Activated naive CD8-positive, alpha-beta T cell (primary cell): ENCODE measurements at regions not wholly inside any gene's neighbourhood (a gene's known extent, or its start where the extent isn't known, plus 50 kb on each side); places are given as distances from the start of the nearest gene placed in this dataset.
"Not testable (repeated sequence)": the region's sequence is repeated elsewhere in the genome, so short reads cannot be mapped to it uniquely, and the experiment has no call there.

Experiments used
- H3K27ac Mint-ChIP-seq: one replicate; pipeline ENCODE4 v1.8.0; 2021; ENCODE audit warnings: mixed read lengths
- H3K27me3 Mint-ChIP-seq: one replicate; pipeline ENCODE4 v1.8.0; 2021; ENCODE audit warnings: mixed read lengths
- H3K36me3 Mint-ChIP-seq: one replicate; pipeline ENCODE4 v1.8.0; 2021; ENCODE audit warnings: mixed read lengths
- H3K4me1 Mint-ChIP-seq: one replicate; pipeline ENCODE4 v1.8.0; 2021; ENCODE audit warnings: low read depth, mixed read lengths
- H3K4me3 Mint-ChIP-seq: one replicate; pipeline ENCODE4 v1.8.0; 2021; ENCODE audit warnings: mild to moderate bottlenecking, mixed read lengths
- H3K9me3 Mint-ChIP-seq: one replicate; pipeline ENCODE4 v1.8.0; 2021; ENCODE audit warnings: low read depth, mixed read lengths

DNA sequence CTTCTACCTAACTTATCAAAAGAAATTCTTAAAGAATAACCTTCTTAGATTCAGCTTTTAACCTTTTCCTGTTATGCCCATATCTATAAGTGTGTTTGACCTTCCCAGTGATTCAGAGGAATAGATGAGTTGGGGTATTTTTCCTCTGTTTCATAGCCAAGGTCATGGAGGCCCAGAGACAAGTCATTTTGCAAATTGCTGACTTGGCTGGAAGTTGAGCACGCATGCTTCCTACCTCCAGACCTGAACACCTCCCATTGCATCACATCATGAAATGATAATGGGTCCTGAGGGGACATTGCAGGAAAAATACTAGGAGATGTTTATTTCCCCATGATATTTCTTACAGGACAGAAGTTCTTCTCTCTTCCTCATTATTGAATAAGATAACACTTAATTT lies 158.6 kb upstream of the LMCD1 start:
- H3K36me3 Mint-ChIP-seq = peaks cover 13% of the 10 kb centered on the region
- H3K4me1 Mint-ChIP-seq = peaks cover 5% of the 10 kb centered on the region
- H3K4me3 Mint-ChIP-seq = no peak overlapping the region
- H3K9me3 Mint-ChIP-seq = peaks cover 16% of the 10 kb centered on the region
- H3K27ac Mint-ChIP-seq = no peak overlapping the region
- no peaks in the 10 kb centered on the region for H3K27me3 Mint-ChIP-seq

GRCh38 chr3:8345398-8345797 lies 156.2 kb upstream of the LMCD1 start:
- Mint-ChIP-seq H3K27me3 (no peaks in the 10 kb centered on the region), H3K4me1 (peaks cover 3% of the 10 kb centered on the region), H3K36me3 (peaks cover 13% of the 10 kb centered on the region), H3K27ac (no peak overlapping the region), H3K9me3 (peaks cover 21% of the 10 kb centered on the region), H3K4me3 (no peak overlapping the region)

GRCh38 chr3:8348076-8348475 lies 153.5 kb upstream of the LMCD1 start:
- Mint-ChIP-seq H3K36me3 (peaks cover 13% of the 10 kb centered on the region), H3K27me3 (no peaks in the 10 kb centered on the region), H3K27ac (no peak overlapping the region), H3K9me3 (peaks cover 17% of the 10 kb centered on the region), H3K4me1 (peaks cover 10% of the 10 kb centered on the region), H3K4me3 (no peak overlapping the region)

- Mint-ChIP-seq H3K4me1 (peaks cover 34% of the 10 kb centered on the region), H3K9me3 (peaks cover 11% of the 10 kb centered on the region), H3K4me3 (no peak overlapping the region), H3K27ac (no peak overlapping the region), H3K36me3 (no peaks in the 10 kb centered on the region), H3K27me3 (no peaks in the 10 kb centered on the region)
These were observed 149.1 kb upstream of the LMCD1 start for GRCh38 chr3:8352475-8352874.

GRCh38 chr3:8353364-8353763 lies 148.3 kb upstream of the LMCD1 start:
- no peak overlapping the region for H3K4me3 Mint-ChIP-seq
- H3K9me3 Mint-ChIP-seq = peaks cover 15% of the 10 kb centered on the region
- H3K36me3 Mint-ChIP-seq = peaks cover 5% of the 10 kb centered on the region
- H3K27me3 Mint-ChIP-seq = no peaks in the 10 kb centered on the region
- H3K27ac Mint-ChIP-seq = no peak overlapping the region
- peaks cover 43% of the 10 kb centered on the region for H3K4me1 Mint-ChIP-seq

GRCh38 chr3:8355346-8355745 lies 146.3 kb upstream of the LMCD1 start:
- Mint-ChIP-seq H3K27ac (no peak overlapping the region), H3K36me3 (peaks cover 10% of the 10 kb centered on the region), H3K9me3 (peaks cover 13% of the 10 kb centered on the region), H3K4me3 (no peak overlapping the region), H3K4me1 (peaks cover 52% of the 10 kb centered on the region), H3K27me3 (no peaks in the 10 kb centered on the region)

GRCh38 chr3:8356066-8356465 lies 145.6 kb upstream of the LMCD1 start:
- Mint-ChIP-seq H3K4me3 (peak overlapping the region; percentile 32), H3K36me3 (peaks cover 14% of the 10 kb centered on the region), H3K9me3 (peaks cover 13% of the 10 kb centered on the region), H3K4me1 (peaks cover 52% of the 10 kb centered on the region), H3K27ac (peak overlapping the region; percentile 91)
- not testable (repeated sequence) for H3K27me3 Mint-ChIP-seq

DNA sequence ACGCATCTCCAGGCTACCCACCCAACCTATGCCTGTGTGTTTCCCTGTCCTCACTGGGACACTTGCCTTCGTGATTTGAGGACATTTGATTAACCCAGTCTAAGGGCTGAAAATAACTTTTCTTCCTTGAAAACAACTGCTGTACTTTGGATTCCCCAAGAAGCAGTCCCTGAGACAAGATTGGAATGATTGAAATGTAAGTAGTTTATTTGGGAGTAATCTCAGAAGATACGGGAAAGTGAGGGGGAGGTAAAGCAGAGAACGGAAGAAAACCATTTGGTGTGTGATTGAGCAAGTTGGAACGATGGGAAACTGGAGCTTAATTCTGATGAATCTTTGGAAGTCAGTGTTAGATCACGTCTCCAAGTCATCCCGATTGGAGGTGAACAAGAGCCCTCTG lies 143.8 kb upstream of the LMCD1 start:
- Mint-ChIP-seq H3K4me1 (peaks cover 46% of the 10 kb centered on the region), H3K9me3 (peaks cover 16% of the 10 kb centered on the region), H3K27ac (peak overlapping the region; percentile 91), H3K4me3 (peak overlapping the region; percentile 67), H3K27me3 (no peaks in the 10 kb centered on the region), H3K36me3 (peaks cover 17% of the 10 kb centered on the region)

DNA sequence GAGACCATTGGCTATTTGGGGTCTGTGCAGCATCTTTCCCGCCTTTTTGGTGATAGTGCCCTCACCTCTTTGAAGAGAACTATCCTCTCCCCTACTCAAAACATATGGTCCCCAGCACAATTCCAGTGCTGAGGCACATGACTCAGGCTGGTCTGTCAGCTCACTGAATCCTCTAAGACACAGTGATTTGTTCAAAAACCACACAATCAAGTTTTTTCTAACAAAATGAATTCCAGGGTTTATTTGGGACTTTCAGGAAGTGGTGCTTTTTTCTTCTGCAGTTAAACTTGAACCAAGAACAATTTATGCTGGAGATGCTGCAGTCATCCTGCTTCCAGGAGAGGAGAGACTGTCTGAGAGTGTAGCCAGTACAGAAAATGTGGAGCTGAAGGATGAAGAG lies 142.5 kb upstream of the LMCD1 start:
- Mint-ChIP-seq H3K27me3 (no peaks in the 10 kb centered on the region), H3K4me1 (peaks cover 44% of the 10 kb centered on the region), H3K4me3 (no peak overlapping the region), H3K36me3 (peaks cover 17% of the 10 kb centered on the region), H3K27ac (no peak overlapping the region), H3K9me3 (peaks cover 16% of the 10 kb centered on the region)

DNA sequence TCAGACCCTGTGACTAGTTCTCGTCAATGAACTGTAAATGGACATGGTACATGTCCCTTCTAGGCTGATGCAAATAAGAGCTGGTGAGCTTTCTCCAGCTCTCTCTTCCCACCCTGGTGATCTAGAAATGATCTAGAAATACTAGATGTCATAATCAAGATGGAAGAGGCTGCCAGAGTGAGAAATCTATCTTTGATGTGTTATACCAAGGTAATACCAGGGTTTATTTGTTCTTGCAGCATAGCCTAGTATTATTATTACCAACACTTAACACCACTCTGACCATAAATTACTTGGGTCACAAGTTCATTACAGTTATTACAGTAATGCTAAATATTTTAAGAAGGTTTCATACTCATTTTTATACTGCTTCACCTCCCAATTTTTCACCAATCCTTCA lies 138.4 kb upstream of the LMCD1 start:
- Mint-ChIP-seq H3K4me1 (peaks cover 13% of the 10 kb centered on the region), H3K27me3 (no peaks in the 10 kb centered on the region), H3K27ac (no peak overlapping the region), H3K9me3 (peaks cover 6% of the 10 kb centered on the region), H3K4me3 (no peak overlapping the region), H3K36me3 (peaks cover 14% of the 10 kb centered on the region)

- peaks cover 3% of the 10 kb centered on the region for H3K9me3 Mint-ChIP-seq
- no peak overlapping the region for H3K27ac Mint-ChIP-seq
- no peaks in the 10 kb centered on the region for H3K27me3 Mint-ChIP-seq
- peaks cover 8% of the 10 kb centered on the region for H3K36me3 Mint-ChIP-seq
- no peak overlapping the region for H3K4me3 Mint-ChIP-seq
- peaks cover 2% of the 10 kb centered on the region for H3K4me1 Mint-ChIP-seq
These were observed 136.1 kb upstream of the LMCD1 start for GRCh38 chr3:8365541-8365940.

- no peak overlapping the region for H3K4me3 Mint-ChIP-seq
- no peaks in the 10 kb centered on the region for H3K27me3 Mint-ChIP-seq
- no peak overlapping the region for H3K27ac Mint-ChIP-seq
- peaks cover 2% of the 10 kb centered on the region for H3K4me1 Mint-ChIP-seq
- peaks cover 3% of the 10 kb centered on the region for H3K9me3 Mint-ChIP-seq
- H3K36me3 Mint-ChIP-seq = peaks cover 5% of the 10 kb centered on the region
These were observed 135.3 kb upstream of the LMCD1 start for GRCh38 chr3:8366219-8366810.

DNA sequence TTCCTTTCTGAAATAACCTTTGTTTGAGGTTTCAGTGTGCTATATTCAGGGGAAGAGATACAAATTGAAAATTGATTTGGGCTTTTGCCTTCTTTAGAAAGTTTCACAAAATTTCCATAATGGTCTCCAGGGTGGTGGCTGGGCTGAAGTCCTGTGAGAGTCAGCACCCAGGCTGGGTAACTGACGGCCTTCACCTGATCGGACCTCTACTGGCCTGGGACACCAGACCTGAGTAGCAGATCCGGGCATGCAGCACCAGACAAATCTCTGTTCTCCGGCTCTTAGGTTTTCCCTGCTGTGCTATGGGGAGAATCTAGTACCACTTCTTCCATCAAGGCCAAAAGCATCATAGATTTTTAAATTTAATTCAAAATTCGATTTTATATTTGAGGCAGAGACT lies 133.0 kb upstream of the LMCD1 start:
- H3K36me3 Mint-ChIP-seq = peaks cover 5% of the 10 kb centered on the region
- no peak overlapping the region for H3K27ac Mint-ChIP-seq
- no peaks in the 10 kb centered on the region for H3K27me3 Mint-ChIP-seq
- H3K9me3 Mint-ChIP-seq = no peaks in the 10 kb centered on the region
- no peak overlapping the region for H3K4me3 Mint-ChIP-seq
- H3K4me1 Mint-ChIP-seq = no peaks in the 10 kb centered on the region

- Mint-ChIP-seq H3K9me3 (peaks cover 3% of the 10 kb centered on the region), H3K4me3 (no peak overlapping the region), H3K27ac (no peak overlapping the region), H3K27me3 (no peaks in the 10 kb centered on the region), H3K4me1 (no peaks in the 10 kb centered on the region), H3K36me3 (peaks cover 8% of the 10 kb centered on the region)
These were observed 132.0 kb upstream of the LMCD1 start for GRCh38 chr3:8369638-8370037.

- Mint-ChIP-seq H3K36me3 (peaks cover 12% of the 10 kb centered on the region), H3K9me3 (peaks cover 7% of the 10 kb centered on the region), H3K4me1 (no peaks in the 10 kb centered on the region), H3K27ac (no peak overlapping the region), H3K27me3 (no peaks in the 10 kb centered on the region), H3K4me3 (no peak overlapping the region)
These were observed 130.5 kb upstream of the LMCD1 start for GRCh38 chr3:8371085-8371551.

- H3K27me3 Mint-ChIP-seq = no peaks in the 10 kb centered on the region
- peaks cover 7% of the 10 kb centered on the region for H3K9me3 Mint-ChIP-seq
- H3K36me3 Mint-ChIP-seq = peaks cover 13% of the 10 kb centered on the region
- no peak overlapping the region for H3K27ac Mint-ChIP-seq
- H3K4me3 Mint-ChIP-seq = no peak overlapping the region
- no peaks in the 10 kb centered on the region for H3K4me1 Mint-ChIP-seq
These were observed 129.6 kb upstream of the LMCD1 start for GRCh38 chr3:8371960-8372463.
